ENCODE measurements at regions not wholly inside any gene's neighbourhood (a gene's known extent, or its start where the extent isn't known, plus 50 kb on each side); places are given as distances from the start of the nearest gene placed in this dataset.

DNA sequence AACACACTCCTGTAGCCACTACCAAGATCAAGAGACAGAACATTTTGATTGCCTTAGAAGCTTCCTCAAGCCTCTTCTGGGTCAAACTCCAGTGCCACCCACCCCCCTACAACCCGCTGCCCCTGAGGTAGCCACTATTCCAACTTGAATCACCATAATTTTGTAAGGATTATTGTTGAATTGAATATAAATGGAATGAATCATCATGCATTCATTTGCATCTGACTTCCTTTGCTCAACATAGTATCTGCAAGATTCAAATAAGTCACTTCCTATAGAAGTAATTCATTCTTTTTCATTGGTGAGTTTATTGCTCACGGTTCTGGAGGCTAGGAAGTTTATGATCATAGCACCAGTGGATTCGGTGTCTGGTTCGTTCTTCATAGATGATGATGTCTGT lies 364.2 kb downstream of the SLITRK2 start (continued):
- TF ChIP-seq TAF1 (IDR thresholded peaks at IDR 0.05; ENCODE audit: borderline replicate concordance, low read depth, low read length) (no peak), NFIC (IDR thresholded peaks at IDR 0.05; ENCODE audit: low read depth, low read length) (no peak), RB1 (IDR thresholded peaks at IDR 0.05; ENCODE audit: borderline replicate concordance) (no peak), RELA (IDR thresholded peaks at IDR 0.05; ENCODE audit: borderline replicate concordance, partially characterized antibody) (no peak), POLR2A (IDR thresholded peaks at IDR 0.05; ENCODE audit: low read depth, low read length) (no peak)

DNA sequence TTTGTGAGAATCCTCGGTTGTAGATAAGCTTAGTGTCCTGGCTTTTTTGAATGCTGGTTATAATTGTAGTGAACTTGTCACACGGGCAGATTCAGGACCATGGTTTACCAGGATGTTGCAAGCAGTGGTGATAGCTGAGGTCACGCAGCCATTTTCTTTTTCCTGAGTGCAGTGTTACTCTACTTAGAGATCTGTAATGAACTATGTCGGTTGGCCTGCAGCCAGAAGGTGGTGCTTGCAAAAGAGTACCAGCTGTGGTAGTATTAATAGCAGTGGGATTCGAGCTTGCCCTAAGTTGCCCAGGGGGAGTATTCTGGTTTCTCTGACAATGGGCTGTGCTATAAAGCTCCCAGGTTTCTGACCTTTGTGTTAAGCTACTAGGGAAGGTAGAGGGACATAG lies 368.9 kb downstream of the SLITRK2 start:
- CTCF ChIA-PET = no interaction called here
- H3K4me1 ChIP-seq (ENCODE audit: control insufficient read depth, insufficient read depth, low read length) = no peaks in the 10 kb centered on the region
- WGBS (ENCODE audit: insufficient coverage, insufficient replicate concordance, low lambda C conversion rate, missing lambda C conversion rate) = 18% methylated on average over 5 of the region's 5 CpGs
- TF ChIP-seq ESRRA (IDR thresholded peaks at IDR 0.05; ENCODE audit: low read length) = no peak
- TF ChIP-seq TCF7 (IDR thresholded peaks at IDR 0.05; ENCODE audit: borderline replicate concordance) = no peak
- no peak for TF ChIP-seq JUND (IDR thresholded peaks at IDR 0.05; ENCODE audit: low read depth, low read length)
- no peak for TF ChIP-seq TCF3 (IDR thresholded peaks at IDR 0.05; ENCODE audit: borderline replicate concordance, insufficient read depth, low read depth, low read length)
- no peak for TF ChIP-seq CBX5 (IDR thresholded peaks at IDR 0.05; ENCODE audit: low read depth)
- no peak for TF ChIP-seq MEF2A (IDR thresholded peaks at IDR 0.05; ENCODE audit: insufficient read depth, low read depth, low read length)
- TF ChIP-seq, protein P1, sequence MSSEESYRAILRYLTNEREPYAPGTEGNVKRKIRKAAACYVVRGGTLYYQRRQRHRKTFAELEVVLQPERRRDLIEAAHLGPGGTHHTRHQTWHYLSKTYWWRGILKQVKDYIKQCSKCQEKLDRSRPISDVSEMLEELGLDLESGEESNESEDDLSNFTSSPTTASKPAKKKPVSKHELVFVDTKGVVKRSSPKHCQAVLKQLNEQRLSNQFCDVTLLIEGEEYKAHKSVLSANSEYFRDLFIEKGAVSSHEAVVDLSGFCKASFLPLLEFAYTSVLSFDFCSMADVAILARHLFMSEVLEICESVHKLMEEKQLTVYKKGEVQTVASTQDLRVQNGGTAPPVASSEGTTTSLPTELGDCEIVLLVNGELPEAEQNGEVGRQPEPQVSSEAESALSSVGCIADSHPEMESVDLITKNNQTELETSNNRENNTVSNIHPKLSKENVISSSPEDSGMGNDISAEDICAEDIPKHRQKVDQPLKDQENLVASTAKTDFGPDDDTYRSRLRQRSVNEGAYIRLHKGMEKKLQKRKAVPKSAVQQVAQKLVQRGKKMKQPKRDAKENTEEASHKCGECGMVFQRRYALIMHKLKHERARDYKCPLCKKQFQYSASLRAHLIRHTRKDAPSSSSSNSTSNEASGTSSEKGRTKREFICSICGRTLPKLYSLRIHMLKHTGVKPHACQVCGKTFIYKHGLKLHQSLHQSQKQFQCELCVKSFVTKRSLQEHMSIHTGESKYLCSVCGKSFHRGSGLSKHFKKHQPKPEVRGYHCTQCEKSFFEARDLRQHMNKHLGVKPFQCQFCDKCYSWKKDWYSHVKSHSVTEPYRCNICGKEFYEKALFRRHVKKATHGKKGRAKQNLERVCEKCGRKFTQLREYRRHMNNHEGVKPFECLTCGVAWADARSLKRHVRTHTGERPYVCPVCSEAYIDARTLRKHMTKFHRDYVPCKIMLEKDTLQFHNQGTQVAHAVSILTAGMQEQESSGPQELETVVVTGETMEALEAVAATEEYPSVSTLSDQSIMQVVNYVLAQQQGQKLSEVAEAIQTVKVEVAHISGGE (CRISPR knock-in tag; IDR thresholded peaks at IDR 0.05) = no peak
- TF ChIP-seq NBN (IDR thresholded peaks at IDR 0.05) = no peak
- TF ChIP-seq PML (IDR thresholded peaks at IDR 0.05; ENCODE audit: low read length) = no peak
- no peak for TF ChIP-seq TCF12 (IDR thresholded peaks at IDR 0.05; ENCODE audit: low read depth, low read length)
- no peak for TF ChIP-seq BHLHE40 (IDR thresholded peaks at IDR 0.05; ENCODE audit: borderline replicate concordance in 1 of 2, low read depth in 2 of 2, low read length in 1 of 2)
- TF ChIP-seq JUNB (IDR thresholded peaks at IDR 0.05) = no peak
- TF ChIP-seq BMI1 (IDR thresholded peaks at IDR 0.05; ENCODE audit: borderline replicate concordance) = no peak
- H3K79me2 ChIP-seq (ENCODE audit: control insufficient read depth, insufficient read depth, low read length) = no peaks in the 10 kb centered on the region
- no peak overlapping the region for H2AFZ ChIP-seq (ENCODE audit: control insufficient read depth, low read depth, low read length)
- H3K27ac ChIP-seq (ENCODE audit: control insufficient read depth, insufficient read depth) = no peak overlapping the region
- RAD21 ChIA-PET (ENCODE audit: unreplicated experiment) = no interaction called here
- SMC1A ChIA-PET (ENCODE audit: uncharacterized antibody, unreplicated experiment) = no interaction called here
- no peaks in the 10 kb centered on the region for H3K9me3 ChIP-seq (replicated peaks; ENCODE audit: control insufficient read depth, insufficient read depth, low read length)
- H3K36me3 ChIP-seq (ENCODE audit: control insufficient read depth in 2 of 2, insufficient read depth in 2 of 2, low read length in 1 of 2) = no peaks in the 10 kb centered on the region
- no peak for DNase-seq (ENCODE audit: low read depth, low spot score)
- H3K4me3 ChIP-seq = no peak overlapping the region
- no peak for ATAC-seq
- in situ Hi-C loops (cut with MboI) (no loop called here), intact Hi-C loops (cut with micrococcal nuclease; ENCODE audit: unreplicated experiment) (no loop called here)
- no TSS peak for BruUV-seq (replicated peaks)
- no peaks in the 10 kb centered on the region for H4K20me1 ChIP-seq (ENCODE audit: control insufficient read depth, insufficient read depth)
- no peak overlapping the region for H3K9ac ChIP-seq (ENCODE audit: control insufficient read depth, insufficient read depth, low read length)
- no peak overlapping the region for H3K4me2 ChIP-seq (ENCODE audit: control insufficient read depth, insufficient read depth)
- no peaks in the 10 kb centered on the region for H3K27me3 ChIP-seq (replicated peaks in 1 of 2; ENCODE audit: control insufficient read depth in 2 of 2, insufficient read depth in 2 of 2, low read length in 1 of 2)
- POLR2A ChIA-PET = no interaction called here
- FAIRE-seq = no peak
